GM21737 (cell line): ENCODE measurements at regions not wholly inside any gene's neighbourhood (a gene's known extent, or its start where the extent isn't known, plus 50 kb on each side); places are given as distances from the start of the nearest gene placed in this dataset.
"Not testable (repeated sequence)": the region's sequence is repeated elsewhere in the genome, so short reads cannot be mapped to it uniquely, and the experiment has no call there.

Source experiments
- ATAC-seq: cut with Tn5 transposase; IDR thresholded peaks from one replicate; pipeline ENCODE4 v1.9.1; 2021; ENCODE audit warnings: mild to moderate bottlenecking, moderate library complexity; ENCODE audit not compliant: unreplicated experiment

- ATAC-seq: no peak
Observed at GRCh38 chr14:53378142-53378541, 225.0 kb upstream of the DDHD1 start.

GRCh38 chr14:53376064-53376463 lies 222.9 kb upstream of the DDHD1 start:
- no peak for ATAC-seq

- ATAC-seq: no peak
Observed at GRCh38 chr14:53375599-53375998, 222.5 kb upstream of the DDHD1 start.

GRCh38 chr14:53368711-53369201 lies 215.6 kb upstream of the DDHD1 start:
- no peak for ATAC-seq

GRCh38 chr14:53368066-53368465 lies 214.9 kb upstream of the DDHD1 start:
- ATAC-seq: no peak

GRCh38 chr14:53367644-53368026 lies 214.5 kb upstream of the DDHD1 start:
- no peak for ATAC-seq

GRCh38 chr14:53365486-53366130 lies 212.5 kb upstream of the DDHD1 start:
- ATAC-seq: no peak

GRCh38 chr14:53362916-53363315 lies 209.8 kb upstream of the DDHD1 start:
- ATAC-seq: not testable (repeated sequence)

GRCh38 chr14:53360829-53361228 lies 207.7 kb upstream of the DDHD1 start:
- no peak for ATAC-seq

GRCh38 chr14:53358166-53358565 lies 205.0 kb upstream of the DDHD1 start:
- ATAC-seq: no peak

- ATAC-seq: no peak
Observed at GRCh38 chr14:53356361-53357150, 203.4 kb upstream of the DDHD1 start.

GRCh38 chr14:53355581-53356112 lies 202.5 kb upstream of the DDHD1 start:
- no peak for ATAC-seq

- no peak for ATAC-seq
Observed at GRCh38 chr14:53354336-53354735, 201.2 kb upstream of the DDHD1 start.

- no peak for ATAC-seq
Observed at GRCh38 chr14:53350866-53351265, 197.7 kb upstream of the DDHD1 start.

- no peak for ATAC-seq
Observed at GRCh38 chr14:53350429-53350828, 197.3 kb upstream of the DDHD1 start.

- no peak for ATAC-seq
Observed at GRCh38 chr14:53346988-53347387, 193.9 kb upstream of the DDHD1 start.

GRCh38 chr14:53341324-53341723 lies 188.2 kb upstream of the DDHD1 start:
- no peak for ATAC-seq

- no peak for ATAC-seq
Observed at GRCh38 chr14:53338192-53338591, 185.1 kb upstream of the DDHD1 start.

GRCh38 chr14:53336729-53337128 lies 183.6 kb upstream of the DDHD1 start:
- no peak for ATAC-seq

GRCh38 chr14:53333809-53334208 lies 180.7 kb upstream of the DDHD1 start:
- ATAC-seq: no peak

GRCh38 chr14:53331921-53332320 lies 178.8 kb upstream of the DDHD1 start:
- ATAC-seq: no peak

- ATAC-seq: no peak
Observed at GRCh38 chr14:53331247-53331646, 178.1 kb upstream of the DDHD1 start.
